K562 (cell line): ENCODE measurements at regions not wholly inside any gene's neighbourhood (a gene's known extent, or its start where the extent isn't known, plus 50 kb on each side); places are given as distances from the start of the nearest gene placed in this dataset.
"Not testable (repeated sequence)": the region's sequence is repeated elsewhere in the genome, so short reads cannot be mapped to it uniquely, and the experiment has no call there.

Experiments used
- BRF2 ChIP-seq: IDR thresholded peaks from 3 replicates; pipeline ENCODE4 v1.6.1; 2011; ENCODE audit warnings: borderline replicate concordance, mild to moderate bottlenecking; ENCODE audit not compliant: insufficient read length, insufficient read depth
- CREB1 ChIP-seq, 2 experiments: sonication (generic) in 1 of 2; formaldehyde crosslinking in 1 of 2; IDR thresholded peaks; 2 replicates each; pipeline versions ENCODE4 v1.6.1 to v1.8.0; 2012 to 2022; ENCODE audit warnings: inconsistent platforms in 1 of 2, mild to moderate bottlenecking in 1 of 2, missing genetic modification reagents in 1 of 2, moderate library complexity in 1 of 2
- HDAC1 ChIP-seq, 2 experiments: fragments of 450-650 bp; IDR thresholded peaks; 2 replicates each; pipeline ENCODE4 v1.6.1; 2016 to 2017; ENCODE audit warnings: inconsistent platforms in 1 of 2, mild to moderate bottlenecking in 1 of 2, moderate library complexity in 1 of 2
- KLF10 ChIP-seq: fragments of 250-450 bp; sonication (Bioruptor Pico); IDR thresholded peaks from 2 replicates; pipeline ENCODE4 v1.6.1; 2021; ENCODE audit warnings: matching md5 sums
- MAX ChIP-seq: sonication (generic); formaldehyde crosslinking; IDR thresholded peaks from 2 replicates; pipeline ENCODE4 v1.9.0; 2022; ENCODE audit warnings: mild to moderate bottlenecking, missing genetic modification reagents
- POLR2A ChIP-seq: fragments of 450-650 bp; conservative IDR thresholded peaks from 2 replicates; pipeline ENCODE4 v1.6.1; 2016
- POLR2AphosphoS5 ChIP-seq: IDR thresholded peaks from 2 replicates; pipeline ENCODE4 v1.6.1; 2011; ENCODE audit warnings: mild to moderate bottlenecking, low read depth, low read length, moderate library complexity; ENCODE audit not compliant: control insufficient read depth, insufficient read depth
- POLR2G ChIP-seq: fragments of 200-400 bp; formaldehyde crosslinking; IDR thresholded peaks from 2 replicates; pipeline ENCODE4 v1.6.1; 2017; ENCODE audit warnings: low read depth, mild to moderate bottlenecking, antibody characterized with exemption, low read length, moderate library complexity
- RAD21 ChIP-seq, 2 experiments: fragments of 250-450 bp in 1 of 2; fragments of 450-650 bp in 1 of 2; sonication (Bioruptor Pico) in 1 of 2; formaldehyde crosslinking in 1 of 2; IDR thresholded peaks in 1 of 2; conservative IDR thresholded peaks in 1 of 2; 2 replicates each; pipeline versions ENCODE4 v1.4.0 to v1.8.0; 2020 to 2022; ENCODE audit warnings: mild to moderate bottlenecking in 2 of 2, moderate library complexity in 1 of 2
- SMAD3 ChIP-seq: fragments of 450-650 bp; formaldehyde crosslinking; conservative IDR thresholded peaks from 2 replicates; pipeline ENCODE4 v1.4.0; 2020; ENCODE audit warnings: mild to moderate bottlenecking
- TBL1XR1 ChIP-seq, 2 experiments: IDR thresholded peaks; 2 replicates each; pipeline ENCODE4 v1.6.1; 2012; ENCODE audit warnings: improper control_type of control experiment in 2 of 2, low read length in 2 of 2, mild to moderate bottlenecking in 1 of 2
- U2AF1 ChIP-seq: fragments of 200-400 bp; formaldehyde crosslinking; optimal IDR thresholded peaks from 2 replicates; pipeline ENCODE3; 2017; ENCODE audit warnings: mild to moderate bottlenecking, low read depth, low read length, moderate library complexity
- YY1 ChIP-seq, 3 experiments: IDR thresholded peaks; 2 replicates each; pipeline ENCODE4 v1.6.1; 2011; ENCODE audit warnings: low read length in 2 of 3, mild to moderate bottlenecking in 2 of 3, moderate library complexity in 2 of 3, borderline replicate concordance in 1 of 3, control low read depth in 1 of 3, low read depth in 1 of 3; ENCODE audit not compliant: insufficient read depth in 3 of 3, insufficient replicate concordance in 2 of 3, control insufficient read depth in 1 of 3, insufficient read length in 1 of 3; ENCODE audit errors: extremely low read depth in 1 of 3

- not testable (repeated sequence) for TF ChIP-seq RAD21 (CRISPR knock-in tag; conservative IDR thresholded peaks at IDR 0.05 in 1 of 2, IDR thresholded peaks at IDR 0.05 in 1 of 2); HDAC1 (IDR thresholded peaks at IDR 0.05); BRF2; YY1 (IDR thresholded peaks at IDR 0.05; ENCODE audit: borderline replicate concordance in 1 of 3, control insufficient read depth in 1 of 3, extremely low read depth in 1 of 3, insufficient read depth in 3 of 3, insufficient read length in 1 of 3, insufficient replicate concordance in 2 of 3, low read depth in 1 of 3, low read length in 2 of 3); TBL1XR1 (IDR thresholded peaks at IDR 0.05; ENCODE audit: low read length in 2 of 2); POLR2A; POLR2AphosphoS5; MAX (CRISPR knock-in tag); CREB1 (IDR thresholded peaks at IDR 0.05); CREB1 (CRISPR knock-in tag; IDR thresholded peaks at IDR 0.05); POLR2G; SMAD3 (CRISPR knock-in tag); KLF10 (CRISPR knock-in tag); U2AF1
Observed at GRCh38 chr4:22635182-22635549, 57.6 kb upstream of the GBA3 start.
